IMR-90 (cell line): ENCODE measurements at regions not wholly inside any gene's neighbourhood (a gene's known extent, or its start where the extent isn't known, plus 50 kb on each side); places are given as distances from the start of the nearest gene placed in this dataset.

Experiments used
- ATAC-seq: fragments of 200-7000 bp; cut with Tn5 transposase; 2 replicates; pipeline ENCODE4 v1.9.1; 2020; ENCODE audit warnings: low read depth, mild to moderate bottlenecking, moderate library complexity
- BruUV-seq: library from RNA; stranded (reverse); fragments of 400-500 nt; replicated peaks from 2 replicates; lab custom pipeline; 2021; lab: Mats Ljungman, UMichigan
- CTCF ChIA-PET: fragments of 300-600 bp; formaldehyde crosslinking; extraction: SDS; loops from one replicate; lab custom pipeline; 2021; ENCODE audit warnings: antibody characterized with exemption; lab: Yijun Ruan, JAX
- POLR2A ChIA-PET: fragments of 300-600 bp; sonication (Branson Sonifier 250); formaldehyde crosslinking; loops from one replicate; lab custom pipeline; 2022; ENCODE audit warnings: antibody characterized with exemption; ENCODE audit not compliant: unreplicated experiment; lab: Charles Lee
- DNase-seq: peaks from one replicate; pipeline ENCODE4 v3.0.0; 2013
- H2AFZ ChIP-seq: replicated peaks from 2 replicates; pipeline ENCODE3; 2013; ENCODE audit warnings: low read length, mild to moderate bottlenecking; ENCODE audit not compliant: poor library complexity
- H2AK5ac ChIP-seq: 2 replicates; pipeline ENCODE4 v1.6.1; 2013; ENCODE audit warnings: low read depth, low read length, inconsistent platforms
- H2AK9ac ChIP-seq: replicated peaks from 2 replicates; pipeline ENCODE3; 2013; ENCODE audit warnings: mild to moderate bottlenecking, low read depth, low read length, moderate library complexity; ENCODE audit not compliant: poor library complexity
- H2BK120ac ChIP-seq: 2 replicates; pipeline ENCODE4 v1.6.1; 2013; ENCODE audit warnings: low read depth, low read length, inconsistent platforms
- H2BK15ac ChIP-seq: 3 replicates; pipeline ENCODE4 v1.6.1; 2013; ENCODE audit warnings: low read depth, low read length, inconsistent platforms
- H2BK20ac ChIP-seq: 2 replicates; pipeline ENCODE4 v1.6.1; 2013; ENCODE audit warnings: low read depth, mild to moderate bottlenecking, inconsistent platforms, low read length, moderate library complexity
- H2BK5ac ChIP-seq: 2 replicates; pipeline ENCODE4 v1.6.1; 2013; ENCODE audit warnings: mild to moderate bottlenecking, low read depth, low read length, inconsistent platforms; ENCODE audit not compliant: poor library complexity, severe bottlenecking
- H3K14ac ChIP-seq: replicated peaks from 2 replicates; pipeline ENCODE4 v1.6.1; 2013; ENCODE audit warnings: low read depth, low read length, inconsistent platforms
- H3K18ac ChIP-seq: 2 replicates; pipeline ENCODE4 v1.6.1; 2013; ENCODE audit warnings: low read depth, low read length, control low read depth
- H3K23ac ChIP-seq: 2 replicates; pipeline ENCODE4 v1.6.1; 2013; ENCODE audit warnings: low read depth, low read length, inconsistent platforms
- H3K27ac ChIP-seq: 2 replicates; pipeline ENCODE4 v1.5.1; 2013; ENCODE audit warnings: mild to moderate bottlenecking, control low read depth, low read length; ENCODE audit not compliant: insufficient read depth
- H3K27me3 ChIP-seq: 2 replicates; pipeline ENCODE4 v1.6.1; 2013; ENCODE audit warnings: low read length; ENCODE audit not compliant: control insufficient read depth, insufficient read depth
- H3K36me3 ChIP-seq: 2 replicates; pipeline ENCODE4 v1.6.1; 2013; ENCODE audit warnings: low read length, mixed read lengths; ENCODE audit not compliant: control insufficient read depth, insufficient read depth
- H3K4ac ChIP-seq: 2 replicates; pipeline ENCODE4 v1.6.1; 2013; ENCODE audit warnings: low read depth, low read length, inconsistent platforms
- H3K4me1 ChIP-seq: 2 replicates; pipeline ENCODE4 v1.6.1; 2013; ENCODE audit warnings: low read length, mixed read lengths; ENCODE audit not compliant: control insufficient read depth, insufficient read depth
- H3K4me2 ChIP-seq: 2 replicates; pipeline ENCODE4 v1.6.1; 2013; ENCODE audit warnings: low read depth, mild to moderate bottlenecking, control low read depth, low read length, moderate library complexity
- H3K4me3 ChIP-seq: 2 replicates; pipeline ENCODE4 v1.5.1; 2013; ENCODE audit warnings: low read depth, mild to moderate bottlenecking, control low read depth, low read length, moderate library complexity; ENCODE audit not compliant: insufficient read depth
- H3K56ac ChIP-seq: 2 replicates; pipeline ENCODE4 v1.6.1; 2013; ENCODE audit warnings: low read length, inconsistent platforms; ENCODE audit not compliant: insufficient read depth; ENCODE audit errors: extremely low read depth
- H3K79me1 ChIP-seq, 2 experiments: 2 replicates each; pipeline ENCODE4 v1.6.1; 2013; ENCODE audit warnings: low read length in 2 of 2, inconsistent platforms in 1 of 2, low read depth in 1 of 2
- H3K9ac ChIP-seq: 2 replicates; pipeline ENCODE4 v1.6.1; 2013; ENCODE audit warnings: low read depth, low read length, control low read depth
- H3K9me1 ChIP-seq: 2 replicates; pipeline ENCODE4 v1.6.1; 2013; ENCODE audit warnings: low read length, inconsistent platforms; ENCODE audit not compliant: insufficient read depth
- H3K9me3 ChIP-seq: 2 replicates; pipeline ENCODE4 v1.6.1; 2013; ENCODE audit warnings: low read length; ENCODE audit not compliant: control insufficient read depth, insufficient read depth
- H4K20me1 ChIP-seq: 2 replicates; pipeline ENCODE4 v1.6.1; 2013; ENCODE audit warnings: low read length, inconsistent platforms; ENCODE audit not compliant: insufficient read depth
- H4K5ac ChIP-seq: 2 replicates; pipeline ENCODE4 v1.6.1; 2013; ENCODE audit warnings: mild to moderate bottlenecking, low read depth, low read length, control low read depth
- H4K8ac ChIP-seq, 2 experiments: 2 replicates each; pipeline ENCODE4 v1.6.1; 2013; ENCODE audit warnings: low read depth in 2 of 2, low read length in 2 of 2, control low read depth in 1 of 2, inconsistent platforms in 1 of 2
- H4K91ac ChIP-seq: 2 replicates; pipeline ENCODE4 v1.6.1; 2013; ENCODE audit warnings: low read depth, low read length, inconsistent platforms; ENCODE audit not compliant: insufficient read depth
- BHLHE40 ChIP-seq: fragments of 150-350 bp; IDR thresholded peaks from 2 replicates; pipeline ENCODE4 v1.6.1; 2016; ENCODE audit warnings: mild to moderate bottlenecking, low read depth, low read length
- CEBPB ChIP-seq: IDR thresholded peaks from 2 replicates; pipeline ENCODE4 v1.6.1; 2012; ENCODE audit warnings: low read depth, low read length, improper control_type of control experiment
- CTCF ChIP-seq: conservative IDR thresholded peaks from 2 replicates; pipeline ENCODE4 v1.5.1; 2012; ENCODE audit warnings: mild to moderate bottlenecking, low read depth, low read length, improper control_type of control experiment
- RCOR1 ChIP-seq: IDR thresholded peaks from 2 replicates; pipeline ENCODE4 v1.6.1; 2012; ENCODE audit warnings: mild to moderate bottlenecking, low read length, improper control_type of control experiment; ENCODE audit not compliant: insufficient replicate concordance
- RFX5 ChIP-seq: IDR thresholded peaks from 2 replicates; pipeline ENCODE4 v1.8.0; 2012; ENCODE audit warnings: low read depth, mild to moderate bottlenecking, low read length, moderate library complexity
- SMC3 ChIP-seq: fragments of 150-350 bp; IDR thresholded peaks from 2 replicates; pipeline ENCODE4 v1.6.1; 2016; ENCODE audit warnings: low read depth, mild to moderate bottlenecking, antibody characterized with exemption, low read length, moderate library complexity
- USF2 ChIP-seq: fragments of 150-350 bp; IDR thresholded peaks from 2 replicates; pipeline ENCODE4 v1.6.1; 2017; ENCODE audit warnings: mild to moderate bottlenecking, antibody characterized with exemption, low read length, low read depth
- dilution Hi-C: fragments of 300-500 bp; cut with HindIII; formaldehyde crosslinking; loops from one replicate; pipeline ENCODE4 v1.14.3; 2018; ENCODE audit warnings: low sequenced_read_pairs; ENCODE audit not compliant: unreplicated experiment
- in situ Hi-C: fragments of 300-500 bp; cut with MboI; formaldehyde crosslinking; loops from 3 replicates; pipeline ENCODE4 v1.14.3; 2019; ENCODE audit warnings: low sequenced_read_pairs, inconsistent platforms, mixed read lengths
- intact Hi-C: fragments of 100-400 bp; cut with micrococcal nuclease; formaldehyde crosslinking; loops from 2 replicates; pipeline ENCODE4 v1.10.0; 2022

GRCh38 chr7:124443762-124444161 is 321.8 kb downstream of the GPR37 start:
- no peaks in the 10 kb centered on the region for H3K27me3 ChIP-seq
- no peak overlapping the region for H3K14ac ChIP-seq
- H3K56ac ChIP-seq, result no peak overlapping the region
- H2AK9ac ChIP-seq, result no peak overlapping the region
- in situ Hi-C loops, result no loop called here
- no peaks in the 10 kb centered on the region for H3K9me3 ChIP-seq
- no peak overlapping the region for H2AFZ ChIP-seq
- DNase-seq, result no peak
- no peaks in the 10 kb centered on the region for H3K9me1 ChIP-seq
- TF ChIP-seq SMC3, result no peak
- no peak for TF ChIP-seq BHLHE40
- TF ChIP-seq USF2, result no peak
- no peak for TF ChIP-seq CEBPB
- no peak for TF ChIP-seq RCOR1
- TF ChIP-seq RFX5, result no peak
- no peak for TF ChIP-seq CTCF
- H4K20me1 ChIP-seq, result no peaks in the 10 kb centered on the region
- no peak overlapping the region for H4K5ac ChIP-seq
- H3K4me2 ChIP-seq, result no peak overlapping the region
- H2AK5ac ChIP-seq, result no peak overlapping the region
- intact Hi-C loops, result no loop called here
- no peak overlapping the region for H3K27ac ChIP-seq
- no peak overlapping the region for H4K8ac ChIP-seq
- H3K4ac ChIP-seq, result no peak overlapping the region
- H2BK20ac ChIP-seq, result no peak overlapping the region
- no peak for ATAC-seq
- H3K36me3 ChIP-seq, result no peaks in the 10 kb centered on the region
- no peak overlapping the region for H3K18ac ChIP-seq
- H2BK120ac ChIP-seq, result no peak overlapping the region
- H3K79me1 ChIP-seq, result no peaks in the 10 kb centered on the region
- no peak overlapping the region for H2BK5ac ChIP-seq
- H3K4me3 ChIP-seq, result no peak overlapping the region
- no TSS peak for BruUV-seq
- dilution Hi-C loops, result no loop called here
- H3K9ac ChIP-seq, result no peak overlapping the region
- H4K91ac ChIP-seq, result no peak overlapping the region
- H2BK15ac ChIP-seq, result no peak overlapping the region
- no peak overlapping the region for H3K23ac ChIP-seq
- H3K4me1 ChIP-seq, result no peaks in the 10 kb centered on the region
- ChIA-PET POLR2A (no interaction called here), CTCF (no interaction called here)
